ENCODE measurements at regions not wholly inside any gene's neighbourhood (a gene's known extent, or its start where the extent isn't known, plus 50 kb on each side); places are given as distances from the start of the nearest gene placed in this dataset.

- TF ChIP-seq CTCF (IDR thresholded peaks at IDR 0.05; ENCODE audit: borderline replicate concordance, control extremely low read depth, extremely low read depth, insufficient read depth, missing control alignments), result no peak
- in situ Hi-C loops (cut with MboI; ENCODE audit: low sequenced_read_pairs, unreplicated experiment), result no loop called here
- DNase-seq (ENCODE audit: low spot score), result no peak
Measured at GRCh38 chr12:34298176-34298970, 276.1 kb downstream of the ALG10 start.

GRCh38 chr12:34298971-34299801 lies 276.9 kb downstream of the ALG10 start:
- no peak for TF ChIP-seq CTCF (IDR thresholded peaks at IDR 0.05; ENCODE audit: borderline replicate concordance, control extremely low read depth, extremely low read depth, insufficient read depth, missing control alignments)
- in situ Hi-C loops (cut with MboI; ENCODE audit: low sequenced_read_pairs, unreplicated experiment), result no loop called here
- DNase-seq (ENCODE audit: low spot score), result no peak

GRCh38 chr12:34299802-34300193 lies 277.5 kb downstream of the ALG10 start:
- no peak for TF ChIP-seq CTCF (IDR thresholded peaks at IDR 0.05; ENCODE audit: borderline replicate concordance, control extremely low read depth, extremely low read depth, insufficient read depth, missing control alignments)
- no peak for DNase-seq (ENCODE audit: low spot score)
- in situ Hi-C loops (cut with MboI; ENCODE audit: low sequenced_read_pairs, unreplicated experiment), result no loop called here

- TF ChIP-seq CTCF (IDR thresholded peaks at IDR 0.05; ENCODE audit: borderline replicate concordance, control extremely low read depth, extremely low read depth, insufficient read depth, missing control alignments), result no peak
- in situ Hi-C loops (cut with MboI; ENCODE audit: low sequenced_read_pairs, unreplicated experiment), result no loop called here
- DNase-seq (ENCODE audit: low spot score), result no peak
Measured at GRCh38 chr12:34300376-34301250, 278.3 kb downstream of the ALG10 start.

- TF ChIP-seq CTCF (IDR thresholded peaks at IDR 0.05; ENCODE audit: borderline replicate concordance, control extremely low read depth, extremely low read depth, insufficient read depth, missing control alignments), result no peak
- in situ Hi-C loops (cut with MboI; ENCODE audit: low sequenced_read_pairs, unreplicated experiment), result no loop called here
- no peak for DNase-seq (ENCODE audit: low spot score)
Measured at GRCh38 chr12:34301251-34302130, 279.2 kb downstream of the ALG10 start.
